Astrocyte (in vitro differentiated cells and primary cell): ENCODE measurements at regions not wholly inside any gene's neighbourhood (a gene's known extent, or its start where the extent isn't known, plus 50 kb on each side); places are given as distances from the start of the nearest gene placed in this dataset.
"Not testable (repeated sequence)": the region's sequence is repeated elsewhere in the genome, so short reads cannot be mapped to it uniquely, and the experiment has no call there.

ENCODE experiments used
- DNase-seq: peaks from one replicate; pipeline ENCODE4 v3.0.0-alpha.2; 2010; ENCODE audit warnings: low read depth
- FAIRE-seq: peaks from 2 replicates; lab custom pipeline; 2011; peaks lifted over from hg19 to GRCh38; lab: Jason Lieb, UNC
- H2AFZ ChIP-seq: 2 replicates; pipeline ENCODE4 v1.6.0; 2012; ENCODE audit warnings: low read depth, low read length, inconsistent platforms
- H3K27ac ChIP-seq: 2 replicates; pipeline ENCODE4 v1.5.1; 2011; ENCODE audit warnings: low read depth, low read length, inconsistent platforms
- H3K27me3 ChIP-seq: 2 replicates; pipeline ENCODE4 v1.6.0; 2011; ENCODE audit warnings: low read length, inconsistent platforms; ENCODE audit not compliant: insufficient read depth
- H3K36me3 ChIP-seq: 2 replicates; pipeline ENCODE4 v1.5.1; 2011; ENCODE audit warnings: low read length, inconsistent platforms; ENCODE audit not compliant: insufficient read depth
- H3K4me1 ChIP-seq: 2 replicates; pipeline ENCODE4 v1.5.1; 2011; ENCODE audit warnings: low read length, inconsistent platforms; ENCODE audit not compliant: insufficient read depth
- H3K4me2 ChIP-seq: 2 replicates; pipeline ENCODE4 v1.6.0; 2012; ENCODE audit warnings: low read length, inconsistent platforms
- H3K4me3 ChIP-seq: 2 replicates; pipeline ENCODE4 v1.5.1; 2011; ENCODE audit warnings: low read depth, mild to moderate bottlenecking, low read length, inconsistent platforms; ENCODE audit not compliant: insufficient read depth
- H3K79me2 ChIP-seq: 2 replicates; pipeline ENCODE4 v1.6.0; 2012; ENCODE audit warnings: mild to moderate bottlenecking, low read length, inconsistent platforms; ENCODE audit not compliant: insufficient read depth
- H3K9ac ChIP-seq: 2 replicates; pipeline ENCODE4 v1.6.0; 2012; ENCODE audit warnings: mild to moderate bottlenecking, low read length, inconsistent platforms
- H3K9me3 ChIP-seq: 2 replicates; pipeline ENCODE4 v1.5.1; 2012; ENCODE audit warnings: low read depth, mild to moderate bottlenecking, low read length, inconsistent platforms; ENCODE audit not compliant: insufficient read depth
- H4K20me1 ChIP-seq: 2 replicates; pipeline ENCODE4 v1.6.0; 2012; ENCODE audit warnings: low read length, inconsistent platforms; ENCODE audit not compliant: insufficient read depth
- H3K27ac Mint-ChIP-seq: one replicate; pipeline ENCODE4 v1.8.0; 2021; ENCODE audit warnings: mild to moderate bottlenecking, mixed read lengths; ENCODE audit not compliant: unreplicated experiment
- H3K27me3 Mint-ChIP-seq: one replicate; pipeline ENCODE4 v1.8.0; 2021; ENCODE audit warnings: low read depth, mixed read lengths; ENCODE audit not compliant: unreplicated experiment
- H3K36me3 Mint-ChIP-seq: one replicate; pipeline ENCODE4 v1.8.0; 2021; ENCODE audit warnings: low read depth, mixed read lengths; ENCODE audit not compliant: unreplicated experiment
- H3K4me1 Mint-ChIP-seq: one replicate; pipeline ENCODE4 v1.8.0; 2021; ENCODE audit warnings: low read depth, mixed read lengths; ENCODE audit not compliant: unreplicated experiment
- H3K4me3 Mint-ChIP-seq: one replicate; pipeline ENCODE4 v1.8.0; 2021; ENCODE audit warnings: mild to moderate bottlenecking, moderate library complexity, mixed read lengths; ENCODE audit not compliant: unreplicated experiment
- H3K9me3 Mint-ChIP-seq: one replicate; pipeline ENCODE4 v1.8.0; 2021; ENCODE audit warnings: mild to moderate bottlenecking, mixed read lengths; ENCODE audit not compliant: unreplicated experiment
- EZH2 ChIP-seq: IDR thresholded peaks from 2 replicates; pipeline ENCODE4 v1.6.1; 2012; ENCODE audit warnings: mild to moderate bottlenecking, low read length, inconsistent platforms; ENCODE audit not compliant: insufficient read depth
- TF ChIP-seq, protein P1 (sequence below): IDR thresholded peaks from 2 replicates; pipeline ENCODE4 v1.5.1; 2011; ENCODE audit warnings: low read depth, mild to moderate bottlenecking, inconsistent platforms, low read length, moderate library complexity; ENCODE audit not compliant: insufficient read depth

DNA sequence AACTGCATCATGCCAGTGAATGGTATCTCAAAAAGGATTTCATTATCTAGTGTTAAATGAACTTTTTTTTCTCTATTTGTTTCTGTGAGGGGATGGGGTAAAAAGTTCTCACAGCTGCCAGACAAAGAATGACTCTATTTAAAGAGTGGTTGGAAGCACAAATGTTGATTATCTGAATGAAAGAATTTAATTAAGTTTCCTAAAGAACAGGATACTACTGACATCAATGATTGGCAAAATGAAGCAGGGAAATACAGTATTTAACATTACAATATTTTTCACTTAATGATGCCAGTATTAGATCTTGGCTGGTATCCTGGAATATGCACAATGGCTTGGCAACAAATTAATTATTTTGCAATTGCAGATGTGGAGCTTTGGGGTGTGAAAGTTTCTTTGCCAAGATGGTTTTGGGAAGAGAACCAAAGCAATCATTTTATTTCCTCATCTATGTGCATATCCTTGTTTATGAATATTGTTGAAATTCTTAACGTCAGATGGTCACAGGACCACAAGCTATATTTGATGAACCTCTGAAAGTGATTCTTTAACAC lies 336.8 kb downstream of the ARL4A start:
- Mint-ChIP-seq H3K4me3 (no peak overlapping the region), H3K4me1 (peaks cover 5% of the 10 kb centered on the region), H3K9me3 (no peaks in the 10 kb centered on the region), H3K27ac (no peak overlapping the region), H3K36me3 (no peaks in the 10 kb centered on the region), H3K27me3 (no peaks in the 10 kb centered on the region)
- Histone ChIP-seq H3K36me3 (no peaks in the 10 kb centered on the region), H3K79me2 (no peaks in the 10 kb centered on the region), H3K27ac (no peak overlapping the region), H3K27me3 (no peaks in the 10 kb centered on the region), H3K9me3 (no peaks in the 10 kb centered on the region), H3K4me3 (no peak overlapping the region), H2AFZ (no peak overlapping the region), H3K4me2 (no peak overlapping the region), H4K20me1 (no peaks in the 10 kb centered on the region), H3K4me1 (no peaks in the 10 kb centered on the region), H3K9ac (no peak overlapping the region)
- FAIRE-seq: no peak
- no peak for DNase-seq
- TF ChIP-seq, protein P1, sequence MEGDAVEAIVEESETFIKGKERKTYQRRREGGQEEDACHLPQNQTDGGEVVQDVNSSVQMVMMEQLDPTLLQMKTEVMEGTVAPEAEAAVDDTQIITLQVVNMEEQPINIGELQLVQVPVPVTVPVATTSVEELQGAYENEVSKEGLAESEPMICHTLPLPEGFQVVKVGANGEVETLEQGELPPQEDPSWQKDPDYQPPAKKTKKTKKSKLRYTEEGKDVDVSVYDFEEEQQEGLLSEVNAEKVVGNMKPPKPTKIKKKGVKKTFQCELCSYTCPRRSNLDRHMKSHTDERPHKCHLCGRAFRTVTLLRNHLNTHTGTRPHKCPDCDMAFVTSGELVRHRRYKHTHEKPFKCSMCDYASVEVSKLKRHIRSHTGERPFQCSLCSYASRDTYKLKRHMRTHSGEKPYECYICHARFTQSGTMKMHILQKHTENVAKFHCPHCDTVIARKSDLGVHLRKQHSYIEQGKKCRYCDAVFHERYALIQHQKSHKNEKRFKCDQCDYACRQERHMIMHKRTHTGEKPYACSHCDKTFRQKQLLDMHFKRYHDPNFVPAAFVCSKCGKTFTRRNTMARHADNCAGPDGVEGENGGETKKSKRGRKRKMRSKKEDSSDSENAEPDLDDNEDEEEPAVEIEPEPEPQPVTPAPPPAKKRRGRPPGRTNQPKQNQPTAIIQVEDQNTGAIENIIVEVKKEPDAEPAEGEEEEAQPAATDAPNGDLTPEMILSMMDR: no peak

DNA sequence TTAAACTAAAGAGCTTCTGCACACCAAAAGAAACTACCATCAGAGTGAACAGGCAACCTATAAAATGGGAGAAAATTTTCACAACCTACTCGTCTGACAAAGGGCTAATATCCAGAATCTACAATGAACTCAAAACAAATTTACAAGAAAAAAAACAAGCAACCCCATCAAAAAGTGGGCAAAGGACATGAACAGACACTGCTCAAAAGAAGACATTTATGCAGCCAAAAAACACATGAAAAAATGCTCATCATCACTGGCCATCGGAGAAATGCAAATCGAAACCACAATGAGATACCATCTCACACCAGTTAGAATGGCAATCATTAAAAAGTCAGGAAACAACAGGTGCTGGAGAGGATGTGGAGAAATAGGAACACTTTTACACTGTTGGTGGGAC lies 337.6 kb downstream of the ARL4A start:
- H4K20me1 ChIP-seq, H3K27me3 ChIP-seq, DNase-seq, H3K9me3 Mint-ChIP-seq, H3K36me3 ChIP-seq, H3K4me1 Mint-ChIP-seq, H3K4me1 ChIP-seq, H3K4me3 Mint-ChIP-seq, H3K27ac ChIP-seq, H3K4me3 ChIP-seq, FAIRE-seq, H3K27me3 Mint-ChIP-seq, H2AFZ ChIP-seq, H3K9ac ChIP-seq, H3K36me3 Mint-ChIP-seq, H3K4me2 ChIP-seq, H3K79me2 ChIP-seq, H3K9me3 ChIP-seq, H3K27ac Mint-ChIP-seq: not testable (repeated sequence)

DNA sequence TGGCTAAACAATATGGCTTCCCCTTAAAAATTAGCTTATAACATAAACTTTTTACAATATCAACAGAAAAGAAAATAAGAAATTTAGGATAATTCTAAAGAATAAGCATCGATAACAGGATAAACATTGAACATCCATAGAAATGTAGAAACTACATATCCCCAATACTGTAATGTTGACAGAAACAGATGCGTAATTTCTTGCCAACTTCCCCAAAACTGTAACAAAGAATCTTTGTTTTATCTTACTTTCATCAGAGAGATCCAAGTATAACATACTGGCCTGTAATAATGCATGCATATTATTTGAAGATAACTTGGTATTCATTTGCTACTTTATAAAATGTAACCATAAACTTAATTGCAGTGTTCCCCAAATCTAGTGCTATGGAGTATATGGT lies 339.9 kb downstream of the ARL4A start:
- no peak overlapping the region for H3K27ac Mint-ChIP-seq
- DNase-seq (no peak), FAIRE-seq (no peak)
- no peak overlapping the region for H2AFZ ChIP-seq
- no peaks in the 10 kb centered on the region for H3K36me3 Mint-ChIP-seq
- H3K9me3 ChIP-seq: no peaks in the 10 kb centered on the region
- H3K4me1 Mint-ChIP-seq: no peaks in the 10 kb centered on the region
- H3K27me3 ChIP-seq: no peaks in the 10 kb centered on the region
- H3K4me3 ChIP-seq: no peak overlapping the region
- no peak overlapping the region for H3K4me2 ChIP-seq
- no peaks in the 10 kb centered on the region for H3K36me3 ChIP-seq
- H3K79me2 ChIP-seq: no peaks in the 10 kb centered on the region
- no peak overlapping the region for H3K27ac ChIP-seq
- H3K27me3 Mint-ChIP-seq: no peaks in the 10 kb centered on the region
- H3K9me3 Mint-ChIP-seq: no peaks in the 10 kb centered on the region
- TF ChIP-seq, protein P1: no peak
- no peak for TF ChIP-seq EZH2
- no peak overlapping the region for H3K4me3 Mint-ChIP-seq
- H3K4me1 ChIP-seq: no peaks in the 10 kb centered on the region
- no peak overlapping the region for H3K9ac ChIP-seq
- H4K20me1 ChIP-seq: no peaks in the 10 kb centered on the region
